GM23248 (cell line): ENCODE measurements at regions not wholly inside any gene's neighbourhood (a gene's known extent, or its start where the extent isn't known, plus 50 kb on each side); places are given as distances from the start of the nearest gene placed in this dataset.

Experiments used
- DNase-seq: peaks from one replicate; pipeline ENCODE4 v3.0.0-alpha.2; 2015
- H2AFZ ChIP-seq: fragments of 200-600 bp; sonication (generic); 2 replicates; pipeline ENCODE4 v1.6.1; 2016; ENCODE audit warnings: antibody characterized with exemption
- H3F3A ChIP-seq: fragments of 200-600 bp; sonication (generic); 2 replicates; pipeline ENCODE4 v1.6.1; 2016; ENCODE audit warnings: mild to moderate bottlenecking, antibody characterized with exemption, mixed run types; ENCODE audit not compliant: insufficient read depth
- H3K27ac ChIP-seq: fragments of 200-600 bp; sonication (generic); 2 replicates; pipeline ENCODE4 v1.5.1; 2016; ENCODE audit warnings: mild to moderate bottlenecking
- H3K27me3 ChIP-seq: fragments of 200-600 bp; sonication (generic); replicated peaks from 2 replicates; pipeline ENCODE4 v1.6.1; 2016; ENCODE audit warnings: mild to moderate bottlenecking; ENCODE audit not compliant: insufficient read depth
- H3K36me3 ChIP-seq: fragments of 200-600 bp; sonication (generic); 2 replicates; pipeline ENCODE4 v1.6.1; 2016; ENCODE audit warnings: low read depth, mild to moderate bottlenecking
- H3K4me1 ChIP-seq: fragments of 200-600 bp; sonication (generic); 2 replicates; pipeline ENCODE4 v1.6.1; 2016; ENCODE audit warnings: mild to moderate bottlenecking; ENCODE audit not compliant: insufficient read depth
- H3K4me2 ChIP-seq: fragments of 200-600 bp; sonication (generic); one replicate; pipeline ENCODE4 v1.6.1; 2016; ENCODE audit warnings: mild to moderate bottlenecking; ENCODE audit not compliant: unreplicated experiment
- H3K4me3 ChIP-seq: fragments of 200-600 bp; sonication (generic); 2 replicates; pipeline ENCODE4 v1.5.1; 2016; ENCODE audit warnings: mild to moderate bottlenecking
- H3K79me2 ChIP-seq: fragments of 200-600 bp; sonication (generic); 2 replicates; pipeline ENCODE4 v1.6.1; 2016; ENCODE audit warnings: mild to moderate bottlenecking; ENCODE audit not compliant: insufficient read depth
- H3K9ac ChIP-seq: fragments of 200-600 bp; sonication (generic); 2 replicates; pipeline ENCODE4 v1.6.1; 2016; ENCODE audit warnings: mild to moderate bottlenecking
- H3K9me2 ChIP-seq: fragments of 200-600 bp; sonication (generic); 2 replicates; pipeline ENCODE4 v1.6.1; 2016; ENCODE audit warnings: mixed run types, mild to moderate bottlenecking, moderate library complexity; ENCODE audit not compliant: insufficient read depth
- H3K9me3 ChIP-seq: fragments of 200-600 bp; sonication (generic); one replicate; pipeline ENCODE4 v1.6.1; 2017; ENCODE audit warnings: low read depth
- H4K20me1 ChIP-seq: fragments of 200-600 bp; sonication (generic); 2 replicates; pipeline ENCODE4 v1.6.0; 2016; ENCODE audit not compliant: insufficient read depth
- EZH2 ChIP-seq: fragments of 200-600 bp; sonication (generic); IDR thresholded peaks from 2 replicates; pipeline ENCODE4 v1.6.1; 2018; ENCODE audit warnings: antibody characterized with exemption, mild to moderate bottlenecking; ENCODE audit not compliant: insufficient read depth, poor library complexity, severe bottlenecking
- EZH2phosphoT487 ChIP-seq: fragments of 200-600 bp; sonication (generic); IDR thresholded peaks from 2 replicates; pipeline ENCODE4 v1.6.1; 2018; ENCODE audit warnings: antibody characterized with exemption, moderate library complexity, mild to moderate bottlenecking, low read depth; ENCODE audit not compliant: insufficient read depth
- WGBS, 2 experiments: methylation state at CpG; one replicate each; pipeline ENCODE4 v1.1.6; 2015 to 2017; ENCODE audit warnings: low lambda C conversion rate in 2 of 2, low coverage in 1 of 2; ENCODE audit errors: missing lambda C conversion rate in 2 of 2; 5-methylcytosine and 5-hydroxymethylcytosine counted together
- in situ Hi-C: fragments of 300-500 bp; cut with MboI; formaldehyde crosslinking; loops from 2 replicates; pipeline ENCODE4 v1.15.0; 2020

- peak overlapping the region; percentile 99 for H3K27ac ChIP-seq
- H3K9me3 ChIP-seq = no peaks in the 10 kb centered on the region
- no peaks in the 10 kb centered on the region for H3K9me2 ChIP-seq
- in situ Hi-C loops = no loop called here
- H3K36me3 ChIP-seq = no peaks in the 10 kb centered on the region
- no peaks in the 10 kb centered on the region for H4K20me1 ChIP-seq
- peak overlapping the region; percentile 65 for H2AFZ ChIP-seq
- peak overlapping the region; percentile 66 for H3K4me2 ChIP-seq
- TF ChIP-seq EZH2phosphoT487 = no peak
- TF ChIP-seq EZH2 = no peak
- peaks cover 25% of the 10 kb centered on the region for H3K4me1 ChIP-seq
- DNase-seq = peak; percentile 96
- peaks cover 26% of the 10 kb centered on the region for H3F3A ChIP-seq
- H3K9ac ChIP-seq = peak overlapping the region; percentile 85
- H3K27me3 ChIP-seq = no peaks in the 10 kb centered on the region
- WGBS, 2 experiments = 7 to 12% methylated on average over 12 of the region's 12 CpGs
- H3K79me2 ChIP-seq = no peaks in the 10 kb centered on the region
- peak overlapping the region; percentile 28 for H3K4me3 ChIP-seq
Measured at GRCh38 chr9:105064248-105065097, 136.5 kb upstream of the ABCA1 start.

DNA sequence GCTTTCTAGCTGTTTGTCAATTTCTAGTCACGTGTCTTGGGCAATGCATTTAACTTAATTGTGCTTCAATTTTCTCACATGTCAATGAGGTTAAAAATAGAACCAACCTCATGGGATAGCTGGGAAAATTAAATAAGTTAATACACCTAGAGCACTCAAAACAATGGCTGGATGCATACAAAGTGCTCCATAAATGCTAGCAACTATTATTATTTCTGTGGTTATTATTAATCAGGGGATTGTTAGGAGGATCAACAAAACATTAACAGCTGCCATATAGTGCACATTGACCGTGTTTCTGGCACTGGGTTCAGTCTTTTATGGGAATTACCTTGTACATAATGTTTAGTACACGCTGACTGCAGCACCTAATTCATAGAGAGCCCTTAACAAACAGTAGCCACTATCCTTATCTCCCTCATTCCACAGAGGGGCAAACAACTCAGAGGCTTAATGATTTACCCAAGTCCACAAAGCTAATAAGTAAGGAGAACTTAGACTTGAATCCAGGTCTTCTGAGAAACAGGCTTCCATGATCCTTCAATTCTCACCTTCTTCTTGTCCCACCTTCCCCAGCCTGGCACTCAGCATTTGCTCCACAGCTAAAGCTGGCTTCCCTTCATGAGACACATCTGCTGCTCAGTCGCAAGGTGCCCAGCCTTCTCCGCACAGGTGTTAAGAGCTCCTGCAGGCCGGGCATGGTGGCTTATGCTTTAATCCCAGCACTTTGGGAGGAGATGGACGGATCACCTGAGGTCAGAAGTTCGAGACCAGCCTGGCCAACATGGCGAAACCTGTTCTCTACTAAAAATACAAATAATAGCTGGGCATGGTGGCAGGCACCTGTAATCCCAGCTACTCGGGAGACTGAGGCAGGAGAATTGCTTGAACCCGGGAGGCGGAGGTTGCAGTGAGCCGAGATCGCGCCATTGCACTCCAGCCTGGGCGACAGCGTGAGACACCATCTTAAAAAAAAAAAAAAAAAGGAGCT lies 137.4 kb upstream of the ABCA1 start:
- peak overlapping the region; percentile 65 for H2AFZ ChIP-seq
- H3K27me3 ChIP-seq = no peaks in the 10 kb centered on the region
- H3F3A ChIP-seq = peaks cover 33% of the 10 kb centered on the region
- H3K4me1 ChIP-seq = peaks cover 33% of the 10 kb centered on the region
- H3K9ac ChIP-seq = peak overlapping the region; percentile 85
- in situ Hi-C loops = no loop called here
- TF ChIP-seq EZH2phosphoT487 (no peak), EZH2 (no peak)
- no peaks in the 10 kb centered on the region for H3K9me3 ChIP-seq
- H3K9me2 ChIP-seq = no peaks in the 10 kb centered on the region
- peak overlapping the region; percentile 66 for H3K4me2 ChIP-seq
- DNase-seq = no peak
- no peaks in the 10 kb centered on the region for H3K36me3 ChIP-seq
- WGBS, 2 experiments = 86% methylated on average over 17 of the region's 17 CpGs
- H3K27ac ChIP-seq = peak overlapping the region; percentile 99
- H3K4me3 ChIP-seq = 0 out of 2 replicates have a peak overlapping the region, but pooled peaks have one; percentile 4
- H4K20me1 ChIP-seq = no peaks in the 10 kb centered on the region
- H3K79me2 ChIP-seq = no peaks in the 10 kb centered on the region

DNA sequence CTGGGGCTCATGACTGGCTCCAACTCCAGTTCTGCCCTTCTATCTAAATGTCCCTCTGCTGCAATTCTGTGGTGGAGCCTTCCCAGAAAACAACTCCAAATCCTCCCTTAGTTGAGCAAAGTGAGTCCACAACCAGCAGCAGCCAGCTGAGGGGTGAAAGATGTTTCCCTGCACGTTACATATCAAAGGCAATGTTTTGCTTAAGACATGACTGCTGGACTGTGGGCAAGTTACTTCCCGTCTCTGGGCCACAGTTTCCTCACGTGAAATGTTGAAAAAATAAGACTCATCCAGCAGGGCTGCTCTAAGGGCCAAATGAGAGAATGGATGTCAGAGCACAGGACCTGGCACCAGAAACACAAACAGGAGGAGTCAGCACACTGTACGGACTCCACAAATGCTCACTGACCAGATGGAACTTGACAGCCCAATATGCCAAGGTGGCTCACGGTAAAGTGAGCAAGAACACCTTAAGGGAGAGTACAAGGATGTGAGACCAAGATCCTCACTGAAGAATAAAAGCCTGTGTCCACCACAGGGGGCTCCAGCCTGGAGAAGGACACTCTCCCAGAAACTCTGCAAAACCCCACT lies 138.4 kb upstream of the ABCA1 start:
- H3K9ac ChIP-seq = no peak overlapping the region
- in situ Hi-C loops = no loop called here
- DNase-seq = no peak

More for the DNA sequence above, 138.4 kb upstream of the ABCA1 start:
- Histone ChIP-seq H4K20me1 (no peaks in the 10 kb centered on the region), H3F3A (peaks cover 43% of the 10 kb centered on the region), H3K27me3 (no peaks in the 10 kb centered on the region), H3K79me2 (no peaks in the 10 kb centered on the region), H3K4me2 (no peak overlapping the region), H3K27ac (no peak overlapping the region), H3K4me3 (no peak overlapping the region), H3K36me3 (no peaks in the 10 kb centered on the region), H3K9me2 (no peaks in the 10 kb centered on the region), H2AFZ (no peak overlapping the region), H3K9me3 (no peaks in the 10 kb centered on the region), H3K4me1 (peaks cover 42% of the 10 kb centered on the region)
- WGBS, 2 experiments = 70 to 71% methylated on average over 5 of the region's 5 CpGs
- TF ChIP-seq EZH2phosphoT487 = no peak
- no peak for TF ChIP-seq EZH2
